ENCODE measurements at regions not wholly inside any gene's neighbourhood (a gene's known extent, or its start where the extent isn't known, plus 50 kb on each side); places are given as distances from the start of the nearest gene placed in this dataset.

DNA sequence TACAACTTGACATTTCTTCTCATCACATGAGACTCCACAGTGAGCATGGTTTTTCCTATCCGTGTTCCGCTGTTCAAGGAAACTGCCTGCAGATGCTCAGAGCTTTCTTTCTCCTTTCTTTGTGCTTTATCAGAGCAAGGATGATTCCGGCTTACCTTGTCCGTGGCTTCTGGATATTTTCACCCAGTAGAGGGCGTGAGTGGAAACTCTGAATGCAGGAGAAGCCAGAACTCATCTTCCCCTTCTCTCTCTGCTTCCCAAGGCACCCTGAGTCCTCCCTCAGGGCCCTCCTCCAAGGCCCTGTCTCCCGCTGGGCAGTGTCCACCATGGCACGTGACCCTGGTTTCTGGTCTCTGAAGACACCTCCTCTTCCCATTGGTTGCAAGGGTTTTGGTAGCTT lies 721.1 kb upstream of the RBFOX1 start:
- no peaks in the 10 kb centered on the region for H3K4me1 Mint-ChIP-seq (ENCODE audit: low read depth)
- TF ChIP-seq CTCF (IDR thresholded peaks at IDR 0.05), result no peak
- no peak for DNase-seq
- H3K27me3 Mint-ChIP-seq (ENCODE audit: insufficient read depth), result peaks cover 4% of the 10 kb centered on the region
- no peak overlapping the region for H3K27ac Mint-ChIP-seq
- no peak overlapping the region for H3K4me3 Mint-ChIP-seq
- peaks cover 54% of the 10 kb centered on the region for H3K9me3 Mint-ChIP-seq
- no peaks in the 10 kb centered on the region; the same call in 1 of the 2 replicates for H3K36me3 Mint-ChIP-seq (ENCODE audit: low read depth)

DNA sequence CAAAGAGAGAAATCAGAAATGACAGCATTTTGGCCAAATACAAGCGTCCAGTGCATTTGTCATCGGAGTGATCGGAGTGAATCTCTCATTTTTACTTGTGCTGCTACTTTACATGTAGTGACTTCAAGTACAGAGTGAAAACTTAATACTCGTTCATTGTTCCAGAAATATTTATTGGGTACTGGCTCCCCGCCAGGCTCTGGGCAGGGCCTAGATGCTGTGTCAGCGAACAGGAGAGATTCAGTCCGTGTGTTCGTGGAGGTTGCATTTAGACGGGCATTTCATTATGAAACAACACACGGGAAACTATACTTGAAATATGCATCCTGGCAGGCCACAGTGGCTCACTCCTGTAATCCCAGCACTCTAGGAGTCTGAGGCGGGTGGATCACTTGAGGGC lies 727.2 kb upstream of the RBFOX1 start:
- Mint-ChIP-seq H3K27me3 (ENCODE audit: insufficient read depth) (peaks cover 3% of the 10 kb centered on the region; the same call in 1 of the 2 replicates), H3K9me3 (peaks cover 45% of the 10 kb centered on the region)
- TF ChIP-seq CTCF (IDR thresholded peaks at IDR 0.05), result no peak

GRCh38 chr16:6603780-6604325 lies 728.8 kb upstream of the RBFOX1 start:
- no peak for TF ChIP-seq CTCF (IDR thresholded peaks at IDR 0.05)
- H3K9me3 Mint-ChIP-seq, result peaks cover 41% of the 10 kb centered on the region
- H3K36me3 Mint-ChIP-seq (ENCODE audit: low read depth), result no peaks in the 10 kb centered on the region
- no peak overlapping the region for H3K4me3 Mint-ChIP-seq
- no peak for DNase-seq
- H3K27me3 Mint-ChIP-seq (ENCODE audit: insufficient read depth), result peaks cover 3% of the 10 kb centered on the region; the same call in 1 of the 2 replicates
- no peak overlapping the region for H3K27ac Mint-ChIP-seq
- H3K4me1 Mint-ChIP-seq (ENCODE audit: low read depth), result no peaks in the 10 kb centered on the region

More for the DNA sequence above, 727.2 kb upstream of the RBFOX1 start:
- Mint-ChIP-seq H3K4me1 (ENCODE audit: low read depth) (no peaks in the 10 kb centered on the region), H3K4me3 (no peak overlapping the region), H3K36me3 (ENCODE audit: low read depth) (no peaks in the 10 kb centered on the region; the same call in 1 of the 2 replicates), H3K27ac (no peak overlapping the region)
- DNase-seq, result no peak

GRCh38 chr16:6602405-6602804 lies 730.2 kb upstream of the RBFOX1 start:
- H3K9me3 Mint-ChIP-seq, result peaks cover 32% of the 10 kb centered on the region
- no peaks in the 10 kb centered on the region for H3K4me1 Mint-ChIP-seq (ENCODE audit: low read depth)
- H3K4me3 Mint-ChIP-seq, result no peak overlapping the region
- TF ChIP-seq CTCF (IDR thresholded peaks at IDR 0.05), result no peak
- no peaks in the 10 kb centered on the region for H3K36me3 Mint-ChIP-seq (ENCODE audit: low read depth)
- no peak overlapping the region for H3K27ac Mint-ChIP-seq
- peaks cover 1% of the 10 kb centered on the region; the same call in 1 of the 2 replicates for H3K27me3 Mint-ChIP-seq (ENCODE audit: insufficient read depth)
- DNase-seq, result no peak

GRCh38 chr16:6600167-6600566 lies 732.5 kb upstream of the RBFOX1 start:
- H3K36me3 Mint-ChIP-seq (ENCODE audit: low read depth), result no peaks in the 10 kb centered on the region
- no peaks in the 10 kb centered on the region for H3K27me3 Mint-ChIP-seq (ENCODE audit: insufficient read depth)
- no peak overlapping the region for H3K27ac Mint-ChIP-seq
- no peak for TF ChIP-seq CTCF (IDR thresholded peaks at IDR 0.05)
- no peaks in the 10 kb centered on the region for H3K4me1 Mint-ChIP-seq (ENCODE audit: low read depth)
- peaks cover 26% of the 10 kb centered on the region for H3K9me3 Mint-ChIP-seq
- H3K4me3 Mint-ChIP-seq, result no peak overlapping the region
- DNase-seq, result no peak

DNA sequence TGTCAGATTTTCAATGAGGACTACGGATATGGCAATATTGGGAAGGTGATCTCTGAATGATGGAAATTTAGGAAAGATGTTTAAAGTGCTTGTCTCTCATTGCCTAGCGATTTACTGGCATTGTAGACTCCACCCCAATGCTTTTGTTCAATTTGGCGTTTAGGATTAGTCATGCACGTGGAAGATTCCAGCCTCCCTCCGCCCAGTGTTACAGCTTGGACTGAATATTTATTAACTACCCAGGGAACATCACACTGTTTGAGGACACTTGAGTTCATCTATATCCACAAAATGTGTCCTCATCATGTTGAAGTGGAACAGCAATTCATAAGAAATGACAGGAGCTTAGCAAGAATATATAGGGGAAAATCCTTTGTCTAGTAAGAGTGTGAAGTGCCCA lies 738.8 kb upstream of the RBFOX1 start:
- Mint-ChIP-seq H3K9me3 (peaks cover 36% of the 10 kb centered on the region), H3K27ac (no peak overlapping the region), H3K4me1 (ENCODE audit: low read depth) (no peaks in the 10 kb centered on the region), H3K36me3 (ENCODE audit: low read depth) (no peaks in the 10 kb centered on the region), H3K4me3 (no peak overlapping the region), H3K27me3 (ENCODE audit: insufficient read depth) (no peaks in the 10 kb centered on the region)
- DNase-seq, result no peak
- TF ChIP-seq CTCF (IDR thresholded peaks at IDR 0.05), result no peak
